HG02973 (cell line): ENCODE measurements at regions not wholly inside any gene's neighbourhood (a gene's known extent, or its start where the extent isn't known, plus 50 kb on each side); places are given as distances from the start of the nearest gene placed in this dataset.
"Not testable (repeated sequence)": the region's sequence is repeated elsewhere in the genome, so short reads cannot be mapped to it uniquely, and the experiment has no call there.

Source experiments
- ATAC-seq: cut with Tn5 transposase; IDR thresholded peaks from one replicate; pipeline ENCODE4 v1.9.1; 2021; ENCODE audit warnings: moderate library complexity; ENCODE audit not compliant: unreplicated experiment

DNA sequence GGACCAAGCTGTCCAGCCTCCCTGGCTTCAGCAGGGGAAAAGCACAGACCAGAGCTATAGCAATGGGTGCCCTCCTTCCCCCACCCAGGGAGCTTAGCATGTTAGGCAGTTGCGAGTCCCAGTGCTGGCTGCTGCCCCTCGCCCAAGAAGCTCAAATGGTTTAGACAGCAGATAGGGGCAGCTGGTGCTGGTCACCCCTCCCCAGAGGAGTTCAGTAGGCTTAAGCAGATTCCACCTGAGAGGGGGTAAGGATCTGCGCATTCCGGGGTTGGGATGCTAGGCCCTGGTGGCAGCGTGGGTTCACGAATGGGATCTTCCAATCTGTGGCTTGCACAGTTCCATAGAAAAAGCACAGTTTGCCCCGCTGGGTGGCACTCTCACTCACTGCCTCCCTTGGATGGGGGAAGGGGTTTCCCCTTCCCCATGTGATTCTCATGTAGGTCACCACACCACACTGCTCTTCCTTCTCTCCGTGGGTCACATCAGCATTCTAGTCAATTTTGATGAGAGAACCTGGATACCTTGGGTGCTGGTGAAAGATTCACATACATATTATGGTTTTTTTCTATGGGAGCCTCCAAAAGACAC lies 665.6 kb downstream of the C12orf50 start:
- ATAC-seq: no peak

DNA sequence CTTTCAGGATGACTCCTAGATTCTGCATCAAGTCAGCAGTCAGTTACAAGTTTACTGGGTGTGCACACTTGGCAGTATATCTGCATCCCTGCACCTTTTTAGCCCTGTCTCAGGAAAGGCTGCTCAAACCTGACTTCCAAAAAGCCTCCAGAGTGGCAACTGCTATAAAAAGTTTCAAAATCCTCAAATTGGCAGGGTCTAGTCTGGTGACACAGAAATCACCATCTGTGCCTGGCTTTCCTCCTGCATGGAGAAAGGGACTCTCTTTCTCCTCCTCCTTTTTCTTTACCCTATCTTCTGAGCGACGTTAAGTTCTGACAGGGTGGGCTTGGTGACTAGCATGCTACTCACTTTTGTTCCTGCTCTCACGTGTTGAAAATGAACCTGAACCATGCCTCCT lies 679.5 kb downstream of the C12orf50 start:
- no peak for ATAC-seq

DNA sequence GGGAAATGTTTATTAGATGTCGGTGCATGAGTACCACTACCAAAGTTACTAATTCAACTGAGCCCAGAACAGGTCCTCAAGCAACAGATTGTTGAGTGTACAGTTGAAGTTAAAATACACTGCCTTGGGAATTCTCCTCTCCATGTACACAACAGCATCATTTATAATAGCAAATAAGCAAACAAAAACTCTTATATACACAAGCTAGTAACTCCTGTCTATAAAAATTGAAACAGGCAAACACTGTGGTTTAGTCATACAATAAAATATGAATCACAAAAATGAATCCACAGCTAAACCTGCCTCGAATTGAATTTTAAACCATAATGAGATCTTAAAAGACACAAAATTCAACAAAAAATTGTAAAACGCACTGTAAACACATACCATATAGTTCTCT lies 681.1 kb downstream of the C12orf50 start:
- no peak for ATAC-seq

DNA sequence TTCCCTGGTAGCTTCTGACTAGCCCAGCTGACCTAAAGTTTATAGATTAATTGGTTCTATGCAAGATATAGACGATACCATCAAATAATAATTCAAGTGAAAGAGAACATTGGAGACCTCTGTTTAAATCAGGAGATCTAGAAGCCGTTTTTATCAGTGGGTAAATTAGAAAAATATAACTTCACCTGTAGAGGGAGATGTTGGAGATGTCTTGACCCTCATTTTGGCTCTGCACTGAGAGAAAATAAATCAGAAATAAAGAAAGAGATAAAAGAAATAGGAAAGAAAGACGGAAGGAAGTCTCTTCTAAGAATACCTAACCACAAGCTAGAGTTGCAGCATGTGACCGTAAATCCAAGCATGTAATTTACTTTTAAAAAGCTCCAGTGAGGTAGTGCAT lies 684.5 kb downstream of the C12orf50 start:
- ATAC-seq: no peak

DNA sequence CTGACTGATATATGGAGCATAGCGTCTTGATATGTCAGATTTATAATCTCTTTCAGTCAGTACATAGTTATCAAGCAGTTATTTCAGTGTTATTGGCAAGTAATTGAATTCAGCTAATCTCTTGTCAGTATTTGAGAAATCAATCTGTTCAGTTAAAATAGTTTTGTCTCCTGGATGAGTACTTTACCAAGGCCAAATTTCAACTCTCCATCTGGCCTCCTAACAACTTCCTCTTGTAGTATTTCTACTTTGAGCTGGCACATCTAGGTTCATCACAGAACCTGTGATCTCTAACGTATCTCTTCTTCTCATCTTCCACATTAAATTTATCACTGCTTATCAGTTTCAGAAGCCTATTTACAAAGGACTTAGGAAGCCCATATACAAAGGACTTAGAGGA lies 690.5 kb downstream of the C12orf50 start:
- ATAC-seq: no peak

DNA sequence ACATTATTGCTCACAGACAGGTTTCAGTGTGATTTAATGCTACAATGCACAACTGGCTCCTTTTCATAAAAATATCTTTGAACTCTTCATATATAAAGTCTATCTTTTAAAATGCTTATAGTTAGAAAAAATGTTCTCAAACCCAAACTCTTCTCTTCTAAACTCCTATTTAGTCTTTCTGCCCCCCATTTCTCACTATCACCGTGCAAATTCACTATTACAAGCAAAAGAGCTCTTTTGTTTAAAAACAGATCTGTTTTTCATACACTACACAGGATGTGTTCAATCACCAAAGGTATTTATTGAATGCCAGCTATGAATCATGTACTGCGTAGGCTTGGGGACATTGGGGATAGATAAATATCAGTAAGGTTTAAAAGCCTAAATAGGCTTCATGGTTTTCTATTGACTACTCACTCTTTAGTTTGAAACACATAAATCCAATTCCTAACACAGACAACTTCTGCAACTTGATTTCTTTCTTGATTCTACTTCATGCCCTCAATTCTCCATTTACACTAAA lies 692.3 kb downstream of the C12orf50 start:
- no peak for ATAC-seq

DNA sequence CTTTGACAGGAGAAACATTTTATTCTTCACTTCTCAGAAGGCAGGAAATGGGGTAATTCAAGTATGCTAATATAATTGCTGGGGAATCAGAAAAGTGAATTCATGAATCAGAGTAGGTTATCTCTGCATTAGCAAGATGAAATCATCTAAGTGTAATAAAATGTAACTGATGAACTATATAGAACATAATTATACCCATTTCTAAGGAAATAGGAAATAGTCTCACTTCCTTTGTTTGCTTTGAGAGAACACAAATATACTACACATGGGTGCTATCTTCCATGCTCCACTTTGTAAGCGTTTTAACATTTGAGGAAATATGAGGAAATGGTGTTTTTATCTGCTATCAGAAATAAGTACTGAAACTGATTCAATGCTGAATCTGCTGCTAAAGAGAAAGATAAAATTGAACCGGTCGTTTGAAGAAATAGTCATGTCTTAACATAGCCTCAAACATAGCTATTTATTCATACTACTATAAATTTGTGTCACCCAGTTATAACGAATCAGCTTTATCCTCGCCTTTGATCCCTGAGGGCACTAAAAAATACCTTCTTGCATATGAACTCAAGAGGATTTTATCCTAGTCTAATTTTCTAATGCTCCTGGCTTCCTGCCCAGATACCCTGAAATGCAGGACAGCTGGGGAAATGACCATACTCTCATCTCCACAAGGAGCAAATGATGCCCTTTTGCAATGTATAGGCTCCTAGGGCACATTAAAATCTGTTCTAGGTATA lies 696.0 kb downstream of the C12orf50 start:
- no peak for ATAC-seq

DNA sequence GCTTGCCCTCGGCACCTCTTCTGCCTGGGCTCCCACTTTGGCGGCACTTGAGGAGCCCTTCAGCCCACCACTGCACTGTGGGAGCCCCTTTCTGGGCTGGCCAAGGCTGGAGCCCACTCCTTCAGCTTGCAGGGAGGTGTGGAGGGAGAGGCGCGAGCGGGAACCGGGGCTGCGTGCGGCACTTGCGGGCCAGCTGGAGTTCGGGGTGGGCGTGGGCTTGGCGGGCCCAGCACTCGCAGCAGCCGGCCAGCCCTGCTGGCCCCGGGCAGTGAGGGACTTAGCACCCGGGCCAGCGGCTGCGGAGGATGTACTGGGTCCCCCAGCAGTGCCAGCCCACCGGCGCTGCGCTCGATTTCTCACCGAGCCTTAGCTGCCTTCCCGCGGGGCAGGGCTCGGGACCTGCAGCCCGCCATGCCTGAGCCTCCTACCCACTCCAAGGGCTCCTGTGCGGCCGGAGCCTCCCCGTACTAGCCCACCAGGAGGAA lies 699.1 kb downstream of the C12orf50 start:
- not testable (repeated sequence) for ATAC-seq

DNA sequence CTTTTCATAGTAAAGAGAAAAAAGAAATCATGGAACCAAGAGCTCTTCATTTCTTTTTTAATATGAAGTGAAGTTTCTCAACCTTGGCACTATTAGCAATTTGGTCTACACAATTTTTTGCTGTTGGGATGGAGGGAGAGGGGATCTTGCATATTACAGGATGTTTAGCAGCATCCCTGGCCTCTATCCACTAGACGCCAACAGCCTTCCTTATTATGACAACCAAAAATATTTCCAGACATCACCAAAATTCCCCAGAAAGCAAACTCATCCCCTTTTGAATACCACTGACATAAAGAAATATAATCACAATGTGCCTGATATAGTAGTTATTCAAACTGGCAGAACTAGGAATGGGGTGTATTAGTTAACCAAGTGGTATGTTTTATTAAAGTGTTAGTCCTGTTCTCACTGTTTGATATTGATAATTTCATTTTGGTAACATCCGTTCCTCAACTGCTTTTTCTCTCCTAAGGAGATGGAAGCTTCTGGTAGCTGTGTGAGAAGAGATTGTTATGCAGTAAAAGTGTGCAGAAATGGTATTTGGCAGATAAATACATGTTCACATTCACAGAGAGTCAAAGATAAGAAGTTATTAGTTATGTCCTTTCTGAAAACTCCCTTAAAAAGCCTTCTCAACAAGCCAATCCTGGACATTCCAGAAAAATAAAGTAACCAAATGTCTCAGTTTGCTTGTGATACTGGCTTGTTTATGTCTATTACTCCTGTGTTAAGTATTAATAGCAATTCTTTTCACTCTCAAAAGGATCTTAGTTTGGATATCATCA lies 699.9 kb downstream of the C12orf50 start:
- ATAC-seq: no peak

DNA sequence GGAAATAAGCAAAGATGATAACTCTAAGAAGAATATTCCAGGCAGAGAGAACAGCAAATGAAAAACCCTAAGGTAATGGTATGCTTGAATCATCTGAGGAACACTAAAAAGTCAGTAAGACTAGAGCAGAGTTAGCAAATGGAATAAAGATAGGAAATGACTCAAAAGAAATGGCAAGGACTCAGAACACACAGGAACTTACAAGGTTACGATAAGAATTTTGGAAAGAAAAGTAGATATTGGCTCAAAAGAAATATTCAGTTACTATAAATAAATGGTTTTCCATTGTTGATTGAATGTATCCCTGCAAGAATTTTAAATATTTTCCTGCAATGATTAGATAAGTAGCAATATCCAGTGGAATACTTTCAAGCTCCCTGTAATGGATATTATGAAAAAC lies 705.8 kb downstream of the C12orf50 start:
- ATAC-seq: no peak

DNA sequence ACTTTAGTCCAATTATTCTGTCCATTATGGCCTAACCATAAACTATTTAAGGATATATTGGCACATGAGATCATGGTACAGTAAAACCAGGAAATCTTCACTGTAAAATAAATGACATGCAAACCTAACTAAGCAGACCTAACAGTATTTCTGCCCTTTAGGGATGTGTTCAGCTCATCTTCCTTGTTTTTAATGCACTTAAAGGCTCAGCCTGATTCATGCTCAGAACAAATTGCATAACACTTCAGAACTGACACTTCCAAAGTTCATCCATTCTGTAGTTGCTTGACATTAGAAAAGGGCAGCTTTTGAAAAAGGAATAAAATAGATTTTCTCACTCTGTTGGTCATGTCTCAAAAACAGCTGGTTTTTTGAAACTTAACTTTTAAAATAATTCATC lies 708.5 kb downstream of the C12orf50 start:
- ATAC-seq: no peak

DNA sequence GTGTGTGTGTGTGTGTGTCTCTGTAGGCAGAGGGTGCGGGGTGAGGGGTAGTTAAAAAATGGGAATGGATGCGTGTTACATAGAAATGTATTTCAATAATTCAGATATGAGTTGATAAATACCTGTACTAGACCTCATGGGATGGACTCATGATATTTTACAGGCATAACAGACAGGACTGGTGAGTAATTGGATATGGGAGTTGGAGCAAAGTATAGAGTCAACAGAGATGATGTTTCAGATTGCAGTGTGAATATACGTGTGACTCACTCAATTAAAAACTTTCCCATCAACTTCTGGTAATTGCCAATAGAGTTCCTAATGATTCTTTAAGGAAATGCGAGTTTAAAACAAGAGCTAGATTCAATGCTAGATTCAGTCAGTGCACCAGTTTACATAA lies 711.9 kb downstream of the C12orf50 start:
- no peak for ATAC-seq

DNA sequence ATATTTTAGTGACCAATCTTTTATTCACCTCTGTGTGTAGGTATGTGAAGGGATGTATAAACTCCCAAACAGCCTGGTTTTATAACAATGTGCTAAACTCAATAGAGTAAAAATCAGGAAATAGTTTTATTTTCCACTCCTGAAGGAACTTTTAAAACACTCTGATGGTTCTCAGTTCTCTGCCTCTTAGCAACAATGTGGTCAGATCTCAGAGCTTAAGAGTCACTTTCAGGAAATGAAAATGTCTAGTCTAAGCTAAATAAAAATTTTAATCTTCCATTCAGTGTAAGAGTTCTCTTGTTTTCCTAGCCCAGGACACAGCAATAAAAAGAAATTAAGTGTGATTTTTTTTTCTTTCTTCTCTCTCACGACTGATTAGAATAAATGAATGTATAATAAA lies 718.0 kb downstream of the C12orf50 start:
- ATAC-seq: peak; percentile 77

DNA sequence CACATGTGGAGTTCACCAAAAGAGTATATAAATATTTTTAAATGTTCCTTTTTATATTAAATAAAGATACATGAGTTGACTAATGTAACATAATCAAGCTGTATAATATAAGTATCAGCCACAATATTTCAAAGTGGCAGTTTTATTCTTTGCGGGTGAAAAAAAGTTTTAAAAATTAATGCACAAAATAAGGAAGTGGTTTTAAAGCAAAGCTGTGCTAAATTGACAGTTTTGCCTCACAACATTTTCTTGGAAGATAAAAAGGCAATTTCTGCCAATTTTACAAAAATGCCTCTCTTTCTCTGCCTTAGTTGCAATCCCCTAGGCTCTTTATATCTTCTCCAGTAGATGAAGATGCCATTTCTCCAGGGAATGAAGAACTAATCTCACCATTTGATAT lies 719.1 kb downstream of the C12orf50 start:
- ATAC-seq: no peak

DNA sequence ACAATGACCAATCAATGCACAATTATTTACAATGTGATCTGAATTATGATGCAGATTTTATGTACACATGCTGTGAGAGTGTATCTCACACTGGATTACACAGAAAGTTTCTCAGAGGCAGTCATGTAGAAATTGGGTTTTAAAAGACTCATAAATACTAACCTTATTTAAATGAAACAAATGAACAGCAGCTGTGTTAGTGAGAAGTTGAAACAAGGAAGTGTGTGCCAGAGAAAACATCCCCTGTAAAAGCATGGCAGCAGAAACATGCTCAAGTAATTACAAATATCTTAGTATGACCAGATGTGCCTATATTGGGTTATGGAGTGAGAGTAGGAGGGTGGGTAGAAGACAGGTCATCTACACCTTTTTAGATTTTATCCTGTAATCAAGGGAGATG lies 723.7 kb downstream of the C12orf50 start:
- ATAC-seq: peak; percentile 69

DNA sequence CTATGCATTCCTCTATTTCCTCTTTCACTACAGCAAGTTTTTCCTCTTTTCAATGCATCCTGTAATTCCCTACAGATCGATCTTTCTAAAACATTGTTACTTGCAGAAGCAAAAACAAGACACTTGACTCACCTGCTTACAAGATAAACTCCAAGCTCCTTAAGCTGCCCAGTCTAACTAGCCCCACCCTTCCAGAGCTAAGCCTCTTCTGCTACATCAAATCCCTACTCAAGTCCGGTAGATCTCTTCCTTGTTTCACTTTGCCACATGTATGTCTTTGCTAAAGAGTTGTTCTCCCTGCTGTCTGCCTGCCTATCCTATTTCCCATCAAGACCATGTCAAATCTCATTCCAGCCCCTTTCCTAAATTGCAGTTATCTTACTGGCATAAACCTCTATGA lies 724.8 kb downstream of the C12orf50 start:
- ATAC-seq: no peak

DNA sequence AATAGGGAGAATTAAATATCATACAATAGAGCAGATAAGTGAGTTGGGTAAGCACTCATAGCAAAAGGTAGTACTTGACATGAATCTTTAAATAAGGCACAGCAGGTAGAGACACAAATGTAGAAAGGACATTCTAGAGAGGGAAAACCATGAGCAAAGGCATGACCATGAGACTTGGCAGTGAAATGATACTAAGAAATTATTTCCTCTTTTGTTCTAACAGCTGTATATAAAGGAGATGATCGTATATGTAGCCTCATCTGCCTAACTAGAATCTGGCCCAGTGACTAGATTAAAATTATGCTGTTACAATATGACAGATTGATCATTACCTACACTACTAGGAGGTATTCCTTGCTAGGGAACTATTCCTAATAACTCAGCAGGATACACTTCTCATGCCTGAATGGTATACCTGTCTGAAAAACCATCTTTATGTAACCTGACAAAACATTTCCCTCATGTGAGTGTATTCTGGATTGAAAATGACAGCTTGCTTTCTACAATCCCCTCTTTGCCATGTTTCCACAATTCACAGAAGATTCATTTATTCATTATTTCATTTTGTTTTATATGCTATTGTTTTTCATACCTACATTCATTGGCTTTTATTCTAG lies 725.7 kb downstream of the C12orf50 start:
- ATAC-seq: no peak

DNA sequence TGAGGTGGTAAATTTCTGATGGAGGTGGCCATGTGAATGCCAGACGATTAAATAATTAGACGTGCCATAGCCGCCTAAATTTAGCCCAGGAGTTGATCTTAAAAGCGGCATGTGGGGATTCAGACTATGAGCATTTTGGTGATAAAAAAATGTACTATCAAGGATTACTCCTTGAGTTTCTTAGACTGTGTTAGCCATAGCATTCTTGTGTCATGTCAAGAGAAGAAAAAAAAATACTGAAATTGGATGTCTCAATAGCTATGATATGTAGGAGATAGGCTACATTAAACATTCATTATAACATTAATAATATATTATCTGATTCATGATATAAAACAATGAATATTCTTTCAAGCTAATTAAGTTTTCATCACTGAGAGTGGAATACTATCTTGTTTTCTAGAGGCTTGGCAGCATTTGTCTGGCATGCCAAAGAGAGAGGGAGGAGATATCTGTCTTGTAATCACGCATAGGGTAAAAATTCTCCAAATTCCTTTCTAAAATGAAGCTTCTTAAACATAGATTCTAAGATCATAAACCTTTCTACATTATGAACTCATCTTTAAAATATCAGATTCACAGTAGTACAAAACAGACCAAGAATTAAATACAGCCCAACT lies 727.0 kb downstream of the C12orf50 start:
- ATAC-seq: no peak

DNA sequence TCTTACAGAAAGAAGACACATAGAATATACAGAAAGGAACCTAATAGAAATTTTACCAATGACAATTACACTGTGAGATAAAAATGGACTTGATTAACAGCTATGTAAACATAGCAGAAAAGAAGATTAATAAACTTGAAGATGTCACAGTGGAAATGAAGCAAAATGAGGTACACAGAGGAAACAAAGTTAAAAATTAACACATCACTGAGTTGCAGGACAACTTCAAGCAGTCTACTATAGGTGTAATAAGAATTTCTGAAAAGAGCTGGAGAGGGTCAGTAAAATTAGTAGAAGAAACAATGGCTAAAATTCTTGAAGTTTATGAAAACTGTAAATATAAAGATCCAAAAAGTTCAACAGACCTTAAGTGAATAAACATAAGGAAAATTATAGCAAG lies 738.7 kb downstream of the C12orf50 start:
- no peak for ATAC-seq

DNA sequence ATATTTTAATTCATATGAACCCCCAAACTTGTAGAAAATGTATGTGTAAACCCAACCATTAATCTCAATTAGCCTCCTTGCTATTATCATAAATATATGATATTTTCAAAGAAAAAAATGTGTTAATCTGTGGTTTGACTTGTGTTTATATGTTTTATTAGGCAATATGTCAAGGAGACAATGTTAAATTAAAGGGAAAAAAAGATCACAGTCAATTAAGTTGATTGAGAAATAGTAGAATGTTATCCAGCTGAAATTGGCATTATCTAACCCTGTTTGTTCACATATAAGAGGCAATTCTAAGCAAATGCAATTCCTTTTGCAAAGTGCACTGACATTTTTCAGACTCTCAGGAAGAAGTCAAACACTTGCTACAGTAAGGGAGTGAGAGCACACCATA lies 745.3 kb downstream of the C12orf50 start:
- ATAC-seq: no peak

DNA sequence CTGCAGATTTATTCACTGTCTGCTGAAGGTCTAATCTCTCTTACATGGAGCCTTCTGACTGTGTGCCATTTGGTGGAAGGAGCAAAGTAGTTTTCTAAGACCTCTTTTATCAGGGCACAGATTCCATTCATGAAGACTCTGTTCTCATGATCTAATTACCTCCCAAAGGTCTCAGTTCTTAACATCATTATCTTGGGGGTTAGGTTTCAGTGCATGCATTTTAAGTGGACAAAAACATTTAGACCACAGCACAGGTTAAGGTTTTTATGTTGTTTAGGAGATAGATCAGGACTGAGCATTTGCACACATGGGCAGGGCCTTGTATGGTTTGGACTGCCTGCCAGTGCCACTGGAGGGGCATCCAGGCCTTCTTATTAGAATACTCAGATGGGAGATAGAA lies 746.1 kb downstream of the C12orf50 start:
- ATAC-seq: no peak
